Urothelium cell line (cell line): ENCODE measurements at regions not wholly inside any gene's neighbourhood (a gene's known extent, or its start where the extent isn't known, plus 50 kb on each side); places are given as distances from the start of the nearest gene placed in this dataset.

ENCODE experiments used
- DNase-seq: peaks from one replicate; pipeline ENCODE4 v3.0.0; 2011; ENCODE audit warnings: low spot score, mixed read lengths
- FAIRE-seq: peaks from 2 replicates; lab custom pipeline; 2011; peaks lifted over from hg19 to GRCh38; lab: Jason Lieb, UNC

DNA sequence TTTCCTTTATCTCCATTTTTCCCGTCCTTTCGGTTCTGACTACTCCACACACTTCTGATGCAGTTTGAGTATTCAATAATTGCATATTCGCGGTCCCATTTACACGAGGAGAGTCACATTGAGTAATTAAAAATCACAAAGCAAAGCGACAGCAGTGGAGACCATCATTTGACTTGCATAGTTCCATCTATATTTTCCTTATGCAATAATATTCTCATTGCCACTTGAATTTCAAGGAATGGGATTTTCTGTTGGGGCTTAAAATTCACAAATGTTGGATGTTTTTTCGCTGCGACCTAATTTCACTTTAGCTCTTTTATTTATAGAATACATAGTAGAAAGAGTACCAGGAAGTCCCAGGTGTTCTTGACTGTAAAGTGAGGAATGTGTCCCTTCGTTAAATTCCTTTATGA is 186.8 kb downstream of the ZEB2 start:
- DNase-seq = no peak
- FAIRE-seq = no peak

DNA sequence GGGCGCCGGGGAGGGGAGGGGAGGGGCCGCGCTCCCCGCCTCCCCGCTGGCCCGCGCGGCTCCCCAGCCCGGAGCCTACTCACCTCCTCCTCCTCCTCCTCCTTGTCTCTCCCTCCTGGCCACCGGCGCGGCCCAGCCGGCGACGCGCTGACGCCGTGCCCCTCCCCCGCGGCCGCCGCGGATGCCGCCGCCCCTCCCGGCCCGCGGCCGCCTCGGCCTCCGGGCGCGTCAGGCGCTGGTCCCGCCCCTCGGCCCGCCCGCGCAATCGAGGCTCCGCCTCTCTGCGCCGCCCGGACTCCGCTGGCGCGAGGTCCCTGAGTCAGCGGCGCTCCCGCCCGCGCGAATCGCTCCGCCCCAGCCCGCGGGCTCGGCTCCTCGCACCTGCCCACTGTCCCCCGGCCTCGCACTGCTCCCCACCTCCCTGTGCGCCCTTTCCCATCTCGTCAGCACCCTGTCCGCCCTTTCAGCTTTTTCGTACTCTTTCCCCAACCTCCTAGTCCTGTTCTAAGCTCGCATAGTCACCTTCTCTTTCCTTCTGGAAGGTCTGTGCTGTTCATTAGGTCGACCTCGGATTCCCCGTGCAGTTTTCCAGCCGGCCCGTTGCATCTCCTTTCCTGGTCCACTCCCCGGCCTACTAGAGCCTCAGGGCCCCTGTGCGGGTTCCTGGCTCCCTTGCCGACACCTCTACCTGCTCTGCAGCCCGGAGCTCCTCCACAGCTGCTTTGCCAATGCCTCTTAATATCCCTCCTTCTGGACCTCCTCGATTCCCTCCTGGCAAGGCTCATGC is 187.4 kb downstream of the ZEB2 start:
- peak; percentile 94 for DNase-seq
- peak; percentile 91 for FAIRE-seq

DNA sequence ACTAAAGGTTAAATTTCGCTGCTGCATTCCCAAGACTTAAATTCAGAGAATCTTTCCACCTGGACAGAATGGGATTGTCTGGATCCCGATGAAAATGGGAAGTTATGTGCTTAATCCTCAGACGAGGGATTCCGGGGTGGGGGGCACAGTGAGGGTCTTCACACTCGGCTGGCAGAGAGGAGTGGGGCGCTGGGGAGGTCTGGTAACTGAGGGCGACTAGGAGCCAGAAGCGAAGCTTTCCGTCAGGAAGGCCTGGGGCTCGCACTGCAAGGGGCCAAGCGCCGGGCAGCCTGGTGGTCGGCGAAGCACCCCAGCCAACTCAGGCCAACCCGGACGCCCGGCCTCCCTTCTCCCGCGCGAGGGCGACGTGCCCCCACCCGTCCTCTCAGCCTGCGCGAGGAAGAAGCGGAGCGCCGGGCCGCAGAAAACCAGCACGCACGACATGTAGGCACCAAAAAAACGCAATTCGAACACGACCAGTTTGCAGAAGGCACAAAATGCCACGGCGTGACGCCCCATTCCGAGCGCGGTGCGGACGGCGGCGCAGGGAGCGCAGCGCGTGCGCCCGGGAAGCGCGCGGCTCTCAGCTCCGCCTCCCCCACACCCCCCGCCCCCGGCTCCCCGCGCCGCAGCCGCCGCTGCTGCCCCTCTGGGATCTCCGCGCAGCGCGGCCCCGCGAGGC is 188.1 kb downstream of the ZEB2 start:
- no peak for DNase-seq
- FAIRE-seq = no peak

DNA sequence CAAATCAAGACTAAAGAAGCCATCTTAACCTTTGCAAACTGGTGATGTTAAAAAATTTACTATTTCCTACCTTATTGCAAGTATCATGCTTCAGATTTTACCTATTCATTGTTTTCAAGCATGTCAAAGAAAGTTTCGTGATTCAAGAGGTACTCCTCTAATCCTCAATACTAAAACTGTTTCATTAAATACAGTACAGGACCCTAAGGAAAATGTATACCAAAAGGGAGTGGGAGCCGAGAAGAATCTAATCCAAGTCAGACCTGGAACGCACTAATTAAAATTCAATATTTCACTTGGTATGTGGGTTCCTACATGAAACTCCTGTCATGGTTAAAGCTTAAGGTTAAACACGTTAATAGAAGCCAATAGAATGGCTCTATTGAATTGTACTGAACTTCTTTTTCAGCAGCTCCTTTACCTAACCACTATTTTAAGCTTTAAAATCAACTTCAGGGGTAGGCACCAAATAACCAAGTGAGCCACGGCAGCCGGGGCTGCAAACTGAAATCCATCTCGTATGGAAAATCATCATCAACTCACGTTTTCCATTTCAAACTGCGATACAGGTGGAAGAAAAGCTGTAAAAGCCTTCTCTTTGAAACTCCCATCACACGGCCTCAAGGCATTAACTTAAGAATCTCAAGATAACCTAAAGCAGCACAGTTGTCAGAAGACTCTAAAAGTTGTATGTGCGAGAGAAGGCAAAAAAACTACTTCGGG is 188.8 kb downstream of the ZEB2 start:
- no peak for FAIRE-seq
- DNase-seq = no peak

DNA sequence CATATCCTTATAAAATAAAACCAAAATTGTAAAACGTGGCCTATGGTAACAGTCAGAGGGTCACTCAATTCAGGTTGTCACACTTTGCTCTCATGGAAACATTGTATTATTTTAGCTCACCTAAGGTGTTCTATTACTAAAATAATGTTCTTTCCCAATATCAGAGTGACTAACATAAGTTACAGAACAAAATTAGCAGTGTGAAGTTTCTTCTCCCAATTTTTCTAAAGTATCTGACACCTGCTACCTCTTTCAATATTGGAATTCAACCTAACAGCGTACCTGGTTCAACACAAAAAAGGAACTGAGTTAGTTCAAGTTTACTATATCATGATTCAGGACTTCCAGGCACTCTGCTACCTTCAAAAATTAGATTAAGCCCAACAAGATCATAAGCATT is 190.4 kb downstream of the ZEB2 start:
- FAIRE-seq = no peak
- no peak for DNase-seq

DNA sequence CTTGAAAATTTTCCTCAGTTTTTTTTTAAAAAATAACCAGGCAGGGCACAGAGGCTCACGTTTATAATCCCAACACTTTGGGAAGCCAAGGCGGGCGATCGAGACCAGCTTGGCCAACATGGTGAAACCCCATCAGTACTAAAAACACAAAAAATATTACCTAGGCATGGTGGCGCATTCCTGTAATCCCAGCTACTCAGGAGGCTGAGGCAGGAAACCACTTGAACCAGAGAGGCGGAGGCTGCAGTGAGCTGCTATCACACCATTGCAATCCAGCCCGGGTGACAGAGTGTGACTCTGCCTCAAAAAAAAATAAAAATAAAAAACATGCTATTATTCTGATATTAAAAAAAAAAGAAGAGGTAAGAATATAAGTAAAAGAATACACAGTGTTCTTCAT is 191.0 kb downstream of the ZEB2 start:
- FAIRE-seq (no peak), DNase-seq (no peak)

DNA sequence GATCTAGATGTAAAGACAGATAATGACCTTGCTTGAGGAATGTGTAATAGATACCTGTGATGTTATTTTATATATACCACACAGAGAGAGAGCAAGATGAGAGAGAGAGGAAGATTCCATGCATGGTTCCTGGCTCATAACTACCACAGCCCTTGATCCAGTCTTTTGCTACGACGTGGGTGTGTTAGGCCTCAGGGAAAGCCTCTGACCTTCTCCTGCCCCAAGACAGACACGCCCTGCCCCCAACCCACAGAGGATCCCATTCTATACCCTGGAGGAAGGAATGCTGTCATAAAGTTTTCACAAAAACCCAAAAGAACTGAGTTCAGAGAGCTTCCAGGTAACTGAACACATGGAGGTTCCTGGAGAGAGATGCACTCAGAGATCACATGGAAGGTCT is 193.1 kb downstream of the ZEB2 start:
- DNase-seq = no peak
- FAIRE-seq = no peak

DNA sequence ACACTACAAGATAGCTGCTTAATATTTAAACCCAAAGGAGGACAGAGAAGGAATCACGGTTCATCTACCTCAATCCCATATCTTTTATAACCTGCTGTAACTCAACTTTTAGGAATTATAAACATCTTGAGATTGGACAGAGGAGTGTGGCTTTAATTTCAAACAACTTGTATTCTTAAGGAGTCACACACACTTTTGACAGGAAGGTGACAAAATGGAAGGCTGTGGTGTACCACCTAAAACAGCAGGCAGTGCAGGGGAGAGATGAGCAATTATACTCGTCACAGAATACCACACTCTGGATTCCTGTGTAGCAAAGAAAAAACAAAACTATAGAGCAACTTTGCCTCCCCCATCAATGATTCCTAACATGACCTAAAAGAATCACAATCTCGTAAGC is 194.8 kb downstream of the ZEB2 start:
- no peak for FAIRE-seq
- no peak for DNase-seq

DNA sequence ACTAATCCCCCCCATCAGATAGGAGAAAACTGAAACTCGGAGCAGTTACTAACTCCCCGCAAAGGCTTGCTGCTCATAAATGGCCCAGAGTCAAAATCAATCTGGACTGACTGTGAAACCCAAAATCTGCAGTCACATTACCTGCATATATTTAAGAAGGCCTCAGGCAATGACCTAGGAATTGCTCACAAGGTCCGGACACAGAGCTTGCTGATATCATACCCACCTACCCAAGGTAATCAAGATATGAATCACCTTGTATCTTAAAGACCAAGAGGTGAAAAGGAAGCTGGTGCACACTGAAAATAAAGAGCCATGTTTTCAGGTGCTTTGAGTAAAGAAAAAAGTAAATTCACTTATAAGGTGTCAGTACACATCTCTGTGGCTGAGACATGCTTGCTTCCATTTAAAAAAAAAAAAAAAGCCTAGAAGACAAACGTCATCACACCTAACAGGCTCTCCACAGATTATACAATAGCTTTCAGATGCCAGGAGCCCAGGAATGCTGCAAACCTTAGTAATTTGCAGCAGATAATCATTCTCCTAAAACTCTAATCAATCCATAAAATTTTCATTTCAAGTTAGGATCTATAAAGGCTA is 195.4 kb downstream of the ZEB2 start:
- no peak for FAIRE-seq

DNA sequence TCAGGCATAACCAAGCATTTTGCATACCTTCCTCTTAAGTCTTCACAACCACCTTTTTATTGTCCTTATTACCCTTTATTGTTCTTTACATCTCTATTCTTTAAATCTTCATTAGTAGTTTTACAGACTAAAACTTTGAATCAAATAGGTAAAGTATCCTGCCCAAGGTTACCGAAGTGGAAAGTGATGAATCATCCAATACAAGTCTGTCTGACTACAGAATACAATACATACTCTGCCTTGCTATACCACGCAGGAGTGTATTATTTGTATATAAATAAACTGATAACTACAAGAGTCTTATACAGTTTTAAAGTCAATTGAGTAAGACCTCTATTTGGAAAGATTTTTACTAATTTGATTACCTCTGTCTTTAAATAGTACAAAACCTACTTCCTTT is 196.0 kb downstream of the ZEB2 start:
- no peak for FAIRE-seq

More for the DNA sequence above, 195.4 kb downstream of the ZEB2 start:
- no peak for DNase-seq

DNA sequence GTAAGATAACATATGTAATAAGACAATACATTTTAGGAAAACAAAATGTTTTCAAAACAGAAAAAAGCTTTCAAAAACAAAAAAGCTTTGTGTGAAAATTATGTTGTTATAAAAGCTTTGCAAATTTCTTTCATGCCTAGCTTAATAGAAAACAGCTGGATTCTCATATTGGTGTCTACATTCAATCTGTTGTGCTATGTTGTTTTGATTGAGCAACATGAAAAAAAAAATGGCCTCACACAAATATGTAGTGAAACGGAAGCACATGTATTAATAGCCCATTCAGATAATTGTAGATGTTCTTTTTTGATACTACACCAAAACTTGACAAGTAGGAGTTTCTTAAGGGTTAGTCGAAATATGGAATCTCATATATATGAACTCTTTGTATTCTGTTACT is 197.5 kb downstream of the ZEB2 start:
- DNase-seq (no peak), FAIRE-seq (no peak)

More for the DNA sequence above, 196.0 kb downstream of the ZEB2 start:
- no peak for DNase-seq

DNA sequence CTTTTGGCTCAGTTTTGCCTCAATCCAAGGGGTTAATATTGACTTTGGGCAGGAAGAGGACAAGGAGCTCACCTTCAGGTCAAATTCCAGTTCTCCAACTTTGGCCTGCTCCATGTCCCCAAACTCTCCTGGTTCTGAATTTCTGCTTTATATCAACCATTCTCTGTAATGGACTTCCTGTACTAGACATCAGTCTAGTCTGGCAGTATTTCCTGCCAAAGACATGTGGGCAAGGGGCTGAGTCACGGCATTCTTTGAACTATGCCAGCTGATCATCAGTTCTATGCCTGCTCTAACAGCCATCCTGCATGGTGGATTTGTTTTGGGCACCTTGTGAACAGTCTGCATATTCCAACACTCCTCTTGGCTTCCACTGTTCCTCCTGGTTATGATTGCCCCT is 199.4 kb downstream of the ZEB2 start:
- DNase-seq (peak; percentile 60), FAIRE-seq (no peak)

DNA sequence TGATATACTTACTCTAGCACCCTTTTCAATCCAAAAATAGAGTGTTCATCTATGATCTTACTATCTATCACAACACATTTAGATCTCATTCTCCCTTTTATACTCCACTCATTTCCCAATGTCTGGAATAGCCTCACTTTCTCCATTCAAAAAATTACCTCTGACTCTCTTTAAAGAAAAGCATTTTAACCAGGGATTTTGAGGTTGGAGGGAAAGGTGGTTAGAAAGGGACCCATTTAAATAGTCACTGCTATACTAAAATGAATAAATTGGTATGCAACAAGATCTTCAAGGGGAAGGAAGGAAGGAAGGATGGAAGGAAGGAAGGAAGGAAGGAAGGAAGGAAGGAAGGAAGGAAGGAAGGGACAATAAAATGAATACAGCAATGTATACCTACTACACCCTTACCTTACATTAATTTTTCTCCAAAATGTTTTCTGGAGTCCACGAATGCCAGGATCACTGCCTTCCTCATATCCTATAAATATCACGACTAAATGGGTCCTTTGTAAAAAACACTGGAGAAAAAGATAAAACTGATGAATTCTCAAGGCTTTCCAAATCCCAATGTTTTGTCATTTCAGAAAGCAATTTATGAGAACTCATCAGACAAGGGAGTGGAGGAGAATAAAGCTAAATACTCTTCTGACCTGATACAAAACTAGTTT is 202.7 kb downstream of the ZEB2 start:
- FAIRE-seq (no peak), DNase-seq (no peak)

DNA sequence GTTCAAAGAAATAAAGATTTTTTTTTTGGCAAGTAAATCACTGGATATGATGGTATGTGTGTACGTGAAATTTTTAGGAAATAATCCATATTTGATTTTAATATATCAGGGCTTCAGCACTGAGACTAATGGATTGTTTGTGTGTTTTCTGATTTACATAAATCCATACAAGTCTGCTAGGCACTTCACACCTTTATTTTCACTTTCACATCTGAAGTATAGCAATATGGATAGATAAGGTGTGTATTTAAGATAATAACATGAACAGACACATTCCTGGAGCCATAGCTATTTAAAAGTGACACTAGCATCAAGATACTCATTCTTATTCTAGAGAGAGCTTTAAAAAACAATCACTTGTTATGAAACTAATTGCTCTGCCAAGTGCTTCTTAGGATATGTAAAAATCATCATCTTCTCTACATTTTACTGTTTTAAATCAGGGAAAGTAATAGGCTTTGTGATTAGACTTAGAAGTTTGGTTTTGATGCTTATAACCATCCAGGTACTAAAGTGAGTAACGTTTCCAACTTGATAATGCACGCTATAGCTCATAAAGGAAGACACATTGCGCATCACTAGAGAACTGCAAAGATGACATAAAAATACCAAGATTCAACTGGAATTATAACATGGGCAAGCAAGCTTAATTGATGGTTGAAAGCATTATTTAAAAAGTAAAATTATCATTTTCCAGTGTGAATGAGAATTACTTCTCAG is 208.9 kb downstream of the ZEB2 start:
- DNase-seq (no peak), FAIRE-seq (no peak)

DNA sequence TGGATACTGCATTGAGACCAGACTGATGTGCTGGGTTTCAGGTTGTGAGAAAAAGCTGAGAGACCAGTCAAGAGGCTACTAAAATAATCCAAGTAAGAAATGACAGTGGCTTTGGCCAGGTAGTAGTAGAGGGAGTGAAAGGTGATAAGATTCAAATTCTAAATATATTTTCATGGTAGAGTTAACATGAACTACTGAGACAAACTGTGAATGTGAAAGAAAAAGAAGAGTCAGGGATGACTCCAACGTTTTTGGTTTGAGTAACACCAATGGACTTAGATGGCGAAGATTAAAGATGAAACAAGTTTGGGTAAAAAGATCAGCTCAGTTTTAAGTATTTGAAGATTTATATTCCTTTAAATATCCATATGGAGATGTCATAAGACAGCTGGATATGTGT is 209.4 kb downstream of the ZEB2 start:
- FAIRE-seq = no peak
- DNase-seq = no peak

DNA sequence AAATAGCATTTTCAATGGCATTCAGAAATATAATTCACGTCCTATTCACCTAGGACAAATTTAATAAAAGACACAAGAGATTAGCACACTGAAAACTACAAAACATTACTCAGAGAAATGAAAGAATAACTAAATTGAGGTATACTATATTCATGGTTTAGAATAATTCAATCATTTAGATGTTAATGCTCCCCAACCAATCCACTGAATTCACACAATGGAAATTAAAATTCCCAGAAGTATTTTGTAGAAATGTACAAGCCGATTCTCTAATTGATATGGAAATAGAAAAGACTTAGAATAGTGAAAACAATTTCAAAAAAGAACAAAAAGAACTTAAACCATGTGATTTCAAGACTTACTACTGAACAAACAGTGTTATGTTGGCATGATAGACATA is 212.2 kb downstream of the ZEB2 start:
- FAIRE-seq = no peak
- DNase-seq = no peak

DNA sequence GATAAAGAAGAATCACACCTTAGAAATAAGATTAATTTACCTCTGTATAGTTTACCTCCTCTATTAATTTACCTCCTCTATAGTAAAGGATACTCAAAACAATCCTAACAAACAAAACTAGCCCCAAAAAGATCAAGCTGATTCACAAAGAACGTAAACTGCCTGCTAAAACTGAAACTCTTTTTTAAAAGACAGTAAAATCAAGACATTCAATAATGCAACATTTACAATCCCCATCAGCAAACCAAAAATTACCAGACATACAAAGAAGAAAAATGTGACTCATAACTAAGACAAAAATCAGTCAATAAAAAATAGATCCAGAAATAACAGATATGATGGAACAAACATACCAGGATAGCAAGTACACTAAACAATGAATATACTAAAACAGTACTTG is 215.7 kb downstream of the ZEB2 start:
- no peak for FAIRE-seq
- no peak for DNase-seq

DNA sequence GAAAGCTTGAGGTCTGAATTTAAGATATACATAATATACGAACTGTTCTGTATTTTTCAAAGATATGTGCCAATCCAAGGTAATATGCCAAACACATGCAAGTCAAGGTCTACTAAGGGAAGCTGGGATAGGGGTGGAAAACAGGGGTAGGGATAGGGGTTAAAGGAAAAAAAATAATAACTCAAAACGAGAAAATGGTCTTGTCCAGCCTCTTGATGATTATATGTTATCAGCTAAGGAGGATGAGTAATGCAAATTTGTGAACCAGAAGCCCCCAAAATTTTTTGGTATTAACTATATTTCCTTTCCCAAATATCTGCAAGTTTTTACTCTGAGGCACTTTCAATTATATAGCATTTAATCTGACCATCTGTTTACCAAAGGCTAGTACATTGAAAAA is 219.3 kb downstream of the ZEB2 start:
- no peak for FAIRE-seq

DNA sequence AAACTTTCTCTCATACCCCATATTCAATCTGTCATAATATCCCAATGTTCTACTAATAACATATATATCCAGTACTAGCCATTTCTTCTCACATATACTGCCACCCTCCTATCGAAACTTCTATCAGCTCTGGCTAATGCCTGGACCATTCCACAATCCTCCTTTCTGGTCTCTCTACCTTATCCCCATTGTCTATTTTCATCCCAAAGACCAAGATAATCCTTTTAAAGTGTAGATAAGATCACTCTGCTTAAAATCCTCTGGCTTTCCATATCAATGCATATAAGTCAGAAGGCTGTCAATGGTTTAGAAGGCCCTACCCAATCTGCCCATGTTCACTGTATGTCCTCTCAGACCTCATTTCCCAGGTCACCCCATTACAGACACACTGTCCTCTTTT is 229.6 kb downstream of the ZEB2 start:
- FAIRE-seq (no peak), DNase-seq (no peak)

More for the DNA sequence above, 219.3 kb downstream of the ZEB2 start:
- DNase-seq = no peak

DNA sequence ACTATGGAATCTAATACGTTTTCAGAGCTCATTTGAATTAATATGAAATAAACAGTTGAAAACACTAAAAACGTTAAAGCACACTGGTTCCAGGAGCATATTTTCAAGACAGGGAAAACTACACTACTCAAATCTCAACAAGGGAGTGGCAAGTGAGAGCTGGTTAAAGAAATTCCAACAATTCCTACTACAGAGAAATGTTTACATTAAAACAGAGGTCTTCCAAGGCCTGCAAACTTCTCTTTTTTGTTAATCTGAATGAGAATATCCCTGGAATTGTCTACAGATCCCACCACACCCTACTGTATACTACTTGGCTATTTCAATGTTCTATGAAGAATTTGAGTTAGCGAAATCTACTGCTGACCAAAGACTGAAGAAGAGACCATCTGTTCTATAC is 231.5 kb downstream of the ZEB2 start:
- DNase-seq (no peak), FAIRE-seq (no peak)
